ENCODE measurements at regions not wholly inside any gene's neighbourhood (a gene's known extent, or its start where the extent isn't known, plus 50 kb on each side); places are given as distances from the start of the nearest gene placed in this dataset.

DNA sequence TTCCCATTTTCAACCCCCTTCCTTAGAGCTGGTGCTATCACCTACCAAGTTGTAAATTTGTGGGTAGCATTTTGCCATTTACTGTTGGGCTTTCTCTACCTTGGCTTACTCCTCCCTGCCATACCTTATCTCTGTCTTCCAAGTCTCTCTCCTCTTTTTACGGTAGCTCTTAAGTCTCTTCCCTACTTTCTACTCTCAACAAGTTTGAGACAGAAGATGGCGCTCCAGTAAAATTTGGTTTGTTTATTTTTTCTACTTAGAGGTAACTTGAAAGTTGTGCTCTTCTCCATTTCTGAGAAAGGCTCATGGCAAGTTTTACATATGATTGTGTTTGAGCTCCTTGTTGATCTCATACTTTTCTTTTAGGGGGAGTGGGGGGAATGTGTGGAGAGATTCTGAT is 1508.1 kb downstream of the TECRL start:
- no peaks in the 10 kb centered on the region for H3K79me1 ChIP-seq (ENCODE audit: insufficient read depth, low read depth, low read length, poor library complexity, severe bottlenecking)
- no peak overlapping the region for H3K23ac ChIP-seq (ENCODE audit: insufficient read length, low read depth, low read length)
- no peaks in the 10 kb centered on the region for H3K23me2 ChIP-seq (ENCODE audit: insufficient read length, low read depth, low read length, poor library complexity, severe bottlenecking)
- no peak overlapping the region for H3K56ac ChIP-seq (ENCODE audit: insufficient read length, low read depth, low read length)
- no peak overlapping the region for H3K9ac ChIP-seq (ENCODE audit: extremely low read depth, insufficient read length, low read length)
- no peak overlapping the region for H4K91ac ChIP-seq (ENCODE audit: insufficient read length, low read depth, low read length)
- H3K36me3 Mint-ChIP-seq (ENCODE audit: insufficient read depth in 1 of 3, low read depth in 3 of 3), result no peaks in the 10 kb centered on the region
- H2BK15ac ChIP-seq (ENCODE audit: low read depth, low read length), result no peak overlapping the region
- H3T11ph ChIP-seq (ENCODE audit: low read length), result no peak overlapping the region
- H3K18ac ChIP-seq (ENCODE audit: insufficient read length, low read depth, low read length), result no peak overlapping the region
- TF ChIP-seq, protein P1, sequence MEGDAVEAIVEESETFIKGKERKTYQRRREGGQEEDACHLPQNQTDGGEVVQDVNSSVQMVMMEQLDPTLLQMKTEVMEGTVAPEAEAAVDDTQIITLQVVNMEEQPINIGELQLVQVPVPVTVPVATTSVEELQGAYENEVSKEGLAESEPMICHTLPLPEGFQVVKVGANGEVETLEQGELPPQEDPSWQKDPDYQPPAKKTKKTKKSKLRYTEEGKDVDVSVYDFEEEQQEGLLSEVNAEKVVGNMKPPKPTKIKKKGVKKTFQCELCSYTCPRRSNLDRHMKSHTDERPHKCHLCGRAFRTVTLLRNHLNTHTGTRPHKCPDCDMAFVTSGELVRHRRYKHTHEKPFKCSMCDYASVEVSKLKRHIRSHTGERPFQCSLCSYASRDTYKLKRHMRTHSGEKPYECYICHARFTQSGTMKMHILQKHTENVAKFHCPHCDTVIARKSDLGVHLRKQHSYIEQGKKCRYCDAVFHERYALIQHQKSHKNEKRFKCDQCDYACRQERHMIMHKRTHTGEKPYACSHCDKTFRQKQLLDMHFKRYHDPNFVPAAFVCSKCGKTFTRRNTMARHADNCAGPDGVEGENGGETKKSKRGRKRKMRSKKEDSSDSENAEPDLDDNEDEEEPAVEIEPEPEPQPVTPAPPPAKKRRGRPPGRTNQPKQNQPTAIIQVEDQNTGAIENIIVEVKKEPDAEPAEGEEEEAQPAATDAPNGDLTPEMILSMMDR (conservative IDR thresholded peaks at IDR 0.05), result peak; percentile 52; the same call in 2 of the 3 replicates
- H3K4me1 Mint-ChIP-seq, result peaks cover 4 to 6% of the 10 kb centered on the region in 2 experiments; a peak in 3 of 4 replicates
- H3K4me1 ChIP-seq (ENCODE audit: insufficient read depth, low read length), result no peaks in the 10 kb centered on the region
- no peak for DNase-seq
- no peak overlapping the region for H3K27ac ChIP-seq (ENCODE audit: insufficient read length, low read depth, low read length)
- no peaks in the 10 kb centered on the region; a peak in 1 of 5 replicates for H3K9me3 Mint-ChIP-seq
- no peak overlapping the region for H2BK12ac ChIP-seq (ENCODE audit: insufficient read length, low read depth, low read length)
- no peak overlapping the region for H2AK5ac ChIP-seq (ENCODE audit: insufficient read length, low read length)
- no peak overlapping the region; a peak in 2 of 7 replicates for H3K27ac Mint-ChIP-seq
- no CpG with 5 or more reads among the region's 2 CpGs for WGBS (ENCODE audit: extremely low coverage, insufficient read length, low lambda C conversion rate)
- H2AFZ ChIP-seq (ENCODE audit: low read length), result no peak overlapping the region
- H3K14ac ChIP-seq (ENCODE audit: insufficient read depth, low read length), result no peak overlapping the region
- no peak overlapping the region for H3K4me3 Mint-ChIP-seq
- H2BK120ac ChIP-seq (ENCODE audit: low read depth, low read length, poor library complexity, severe bottlenecking), result no peak overlapping the region
- no peak overlapping the region for H2BK5ac ChIP-seq (ENCODE audit: insufficient read length, low read length)
- H4K5ac ChIP-seq (ENCODE audit: insufficient read length, low read depth, low read length), result no peak overlapping the region
- no peak overlapping the region for H3K4ac ChIP-seq (ENCODE audit: low read depth, low read length)
- H3K9me3 ChIP-seq (ENCODE audit: control insufficient read depth, low read depth, low read length), result no peaks in the 10 kb centered on the region
- H4K20me1 ChIP-seq (ENCODE audit: control insufficient read depth, insufficient read depth, insufficient read length), result no peaks in the 10 kb centered on the region
- no peak overlapping the region for H4K8ac ChIP-seq (replicated peaks; ENCODE audit: insufficient read length, low read depth, low read length)
- H2BK20ac ChIP-seq (ENCODE audit: low read depth, low read length, poor library complexity, severe bottlenecking), result no peak overlapping the region
- H3K27me3 Mint-ChIP-seq (ENCODE audit: low read depth), result no peaks in the 10 kb centered on the region
- no peak overlapping the region for H3K4me2 ChIP-seq (ENCODE audit: insufficient read depth, insufficient read length, low read length)
- no peaks in the 10 kb centered on the region for H3K27me3 ChIP-seq (ENCODE audit: insufficient read depth, low read length)
- H3K79me2 ChIP-seq (ENCODE audit: insufficient read depth, low read length), result no peaks in the 10 kb centered on the region

Data from H9 (cell line).